H1 (cell line): ENCODE measurements at regions not wholly inside any gene's neighbourhood (a gene's known extent, or its start where the extent isn't known, plus 50 kb on each side); places are given as distances from the start of the nearest gene placed in this dataset.

Source experiments
- EGR1 ChIP-seq: IDR thresholded peaks from 2 replicates; pipeline ENCODE4 v1.6.1; 2011; ENCODE audit warnings: low read depth, low read length, borderline replicate concordance
- EP300 ChIP-seq, 2 experiments: IDR thresholded peaks; 1 replicate in 1 of 2; 2 replicates in 1 of 2; pipeline ENCODE4 v1.6.1; 2011 to 2012; ENCODE audit warnings: low read depth in 2 of 2, low read length in 2 of 2, mild to moderate bottlenecking in 2 of 2, borderline replicate concordance in 1 of 2, inconsistent platforms in 1 of 2, moderate library complexity in 1 of 2
- EZH2 ChIP-seq: fragments of 200-600 bp; sonication (generic); IDR thresholded peaks from 2 replicates; pipeline ENCODE4 v1.7.1; 2012; ENCODE audit warnings: low read depth, mild to moderate bottlenecking, moderate library complexity, low read length, inconsistent platforms; ENCODE audit not compliant: severe bottlenecking
- GABPA ChIP-seq: IDR thresholded peaks from 2 replicates; pipeline ENCODE4 v1.6.1; 2011; ENCODE audit warnings: mild to moderate bottlenecking, low read length, moderate library complexity, borderline replicate concordance; ENCODE audit not compliant: insufficient read depth
- HDAC6 ChIP-seq: IDR thresholded peaks from one replicate; pipeline ENCODE4 v1.7.1; 2012; ENCODE audit warnings: low read depth, mild to moderate bottlenecking, inconsistent platforms, low read length, moderate library complexity
- KDM1A ChIP-seq: fragments of 200-600, 300-600 bp; sonication (generic); IDR thresholded peaks from 2 replicates; pipeline ENCODE4 v1.7.1; 2016; ENCODE audit warnings: mild to moderate bottlenecking, low read length, borderline replicate concordance
- POLR2AphosphoS5 ChIP-seq: IDR thresholded peaks from 2 replicates; pipeline ENCODE4 v1.6.1; 2011; ENCODE audit warnings: low read depth, low read length
- SIN3A ChIP-seq, 2 experiments: IDR thresholded peaks in 1 of 2; conservative IDR thresholded peaks in 1 of 2; 2 replicates each; pipeline ENCODE4 v1.6.1; 2011 to 2012; ENCODE audit warnings: low read length in 2 of 2, improper control_type of control experiment in 1 of 2, low read depth in 1 of 2, mild to moderate bottlenecking in 1 of 2
- SP2 ChIP-seq: IDR thresholded peaks from 2 replicates; pipeline ENCODE4 v1.6.1; 2012; ENCODE audit warnings: mild to moderate bottlenecking, low read length, inconsistent platforms
- TF ChIP-seq, protein P1 (sequence below), 3 experiments: IDR thresholded peaks; 1 replicate in 2 of 3; 2 replicates in 1 of 3; pipeline versions ENCODE4 v1.5.1 to v1.6.1; 2011; ENCODE audit warnings: low read length in 3 of 3, mild to moderate bottlenecking in 3 of 3, inconsistent platforms in 2 of 3, low read depth in 1 of 3, moderate library complexity in 1 of 3; ENCODE audit not compliant: insufficient read depth in 1 of 3; ENCODE audit errors: control extremely low read depth in 1 of 3
- TF ChIP-seq, protein P2 (sequence below): IDR thresholded peaks from 2 replicates; pipeline ENCODE4 v1.6.1; 2012; ENCODE audit warnings: low read length, inconsistent platforms

DNA sequence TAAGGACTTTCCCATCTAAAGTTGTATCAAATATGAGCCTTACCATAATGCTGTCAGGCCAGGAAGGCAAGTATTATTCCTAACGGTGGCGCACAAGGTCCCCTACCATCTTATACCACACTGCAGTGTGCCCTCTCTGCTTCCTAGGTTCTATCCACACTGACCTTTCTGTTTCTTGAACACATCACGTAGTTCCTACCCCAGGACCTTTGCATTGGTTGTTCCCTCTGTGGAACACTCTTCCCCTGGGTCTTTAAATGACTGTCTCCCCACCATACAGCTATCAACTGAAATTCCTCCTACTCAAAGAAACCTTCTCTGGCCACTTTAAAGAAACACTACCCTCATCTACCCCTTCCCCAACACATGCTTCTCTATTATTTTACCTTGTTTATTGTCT, 104.5 kb upstream of the SPACA1 start:
- TF ChIP-seq, protein P1, sequence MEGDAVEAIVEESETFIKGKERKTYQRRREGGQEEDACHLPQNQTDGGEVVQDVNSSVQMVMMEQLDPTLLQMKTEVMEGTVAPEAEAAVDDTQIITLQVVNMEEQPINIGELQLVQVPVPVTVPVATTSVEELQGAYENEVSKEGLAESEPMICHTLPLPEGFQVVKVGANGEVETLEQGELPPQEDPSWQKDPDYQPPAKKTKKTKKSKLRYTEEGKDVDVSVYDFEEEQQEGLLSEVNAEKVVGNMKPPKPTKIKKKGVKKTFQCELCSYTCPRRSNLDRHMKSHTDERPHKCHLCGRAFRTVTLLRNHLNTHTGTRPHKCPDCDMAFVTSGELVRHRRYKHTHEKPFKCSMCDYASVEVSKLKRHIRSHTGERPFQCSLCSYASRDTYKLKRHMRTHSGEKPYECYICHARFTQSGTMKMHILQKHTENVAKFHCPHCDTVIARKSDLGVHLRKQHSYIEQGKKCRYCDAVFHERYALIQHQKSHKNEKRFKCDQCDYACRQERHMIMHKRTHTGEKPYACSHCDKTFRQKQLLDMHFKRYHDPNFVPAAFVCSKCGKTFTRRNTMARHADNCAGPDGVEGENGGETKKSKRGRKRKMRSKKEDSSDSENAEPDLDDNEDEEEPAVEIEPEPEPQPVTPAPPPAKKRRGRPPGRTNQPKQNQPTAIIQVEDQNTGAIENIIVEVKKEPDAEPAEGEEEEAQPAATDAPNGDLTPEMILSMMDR (IDR thresholded peaks at IDR 0.05; ENCODE audit: control extremely low read depth in 1 of 3, insufficient read depth in 1 of 3, low read depth in 1 of 3, low read length in 3 of 3) = no peak
- no peak for TF ChIP-seq POLR2AphosphoS5
- TF ChIP-seq HDAC6 = no peak
- no peak for TF ChIP-seq SIN3A (conservative IDR thresholded peaks at IDR 0.05 in 1 of 2, IDR thresholded peaks at IDR 0.05 in 1 of 2; ENCODE audit: low read depth in 1 of 2, low read length in 2 of 2)
- no peak for TF ChIP-seq KDM1A
- TF ChIP-seq EP300 (IDR thresholded peaks at IDR 0.05; ENCODE audit: borderline replicate concordance in 1 of 2, low read depth in 2 of 2, low read length in 2 of 2) = no peak
- no peak for TF ChIP-seq EZH2
- TF ChIP-seq, protein P2, sequence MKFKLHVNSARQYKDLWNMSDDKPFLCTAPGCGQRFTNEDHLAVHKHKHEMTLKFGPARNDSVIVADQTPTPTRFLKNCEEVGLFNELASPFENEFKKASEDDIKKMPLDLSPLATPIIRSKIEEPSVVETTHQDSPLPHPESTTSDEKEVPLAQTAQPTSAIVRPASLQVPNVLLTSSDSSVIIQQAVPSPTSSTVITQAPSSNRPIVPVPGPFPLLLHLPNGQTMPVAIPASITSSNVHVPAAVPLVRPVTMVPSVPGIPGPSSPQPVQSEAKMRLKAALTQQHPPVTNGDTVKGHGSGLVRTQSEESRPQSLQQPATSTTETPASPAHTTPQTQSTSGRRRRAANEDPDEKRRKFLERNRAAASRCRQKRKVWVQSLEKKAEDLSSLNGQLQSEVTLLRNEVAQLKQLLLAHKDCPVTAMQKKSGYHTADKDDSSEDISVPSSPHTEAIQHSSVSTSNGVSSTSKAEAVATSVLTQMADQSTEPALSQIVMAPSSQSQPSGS = no peak
- no peak for TF ChIP-seq EGR1
- no peak for TF ChIP-seq GABPA
- no peak for TF ChIP-seq SP2
